ENCODE measurements at regions not wholly inside any gene's neighbourhood (a gene's known extent, or its start where the extent isn't known, plus 50 kb on each side); places are given as distances from the start of the nearest gene placed in this dataset.

- TF ChIP-seq CTCF (IDR thresholded peaks at IDR 0.05): no peak
- TF ChIP-seq POLR2A (IDR thresholded peaks at IDR 0.05): no peak
These were observed 196.4 kb upstream of the MPHOSPH6 start for GRCh38 chr16:82366462-82366861.
